Activated T-cell treated with anti-CD3 and anti-CD28 coated beads, Interleukin-2, amount 50 U/mL, for 1 hour (primary cell): ENCODE measurements at regions not wholly inside any gene's neighbourhood (a gene's known extent, or its start where the extent isn't known, plus 50 kb on each side); places are given as distances from the start of the nearest gene placed in this dataset.
"Not testable (repeated sequence)": the region's sequence is repeated elsewhere in the genome, so short reads cannot be mapped to it uniquely, and the experiment has no call there.

Experiments used
- DNase-seq: peaks from one replicate; pipeline ENCODE4 v3.0.0-alpha.2; 2020

- no peak for DNase-seq
Measured at GRCh38 chr9:16278326-16278999, 592.0 kb downstream of the BNC2 start.

GRCh38 chr9:16281707-16282106, 588.8 kb downstream of the BNC2 start:
- DNase-seq = no peak

- no peak for DNase-seq
Measured at GRCh38 chr9:16282216-16282615, 588.3 kb downstream of the BNC2 start.

- no peak for DNase-seq
Measured at GRCh38 chr9:16282718-16283117, 587.8 kb downstream of the BNC2 start.

- DNase-seq = no peak
Measured at GRCh38 chr9:16286160-16286559, 584.3 kb downstream of the BNC2 start.

- DNase-seq = no peak
Measured at GRCh38 chr9:16289639-16290038, 580.8 kb downstream of the BNC2 start.

- no peak for DNase-seq
Measured at GRCh38 chr9:16290169-16290568, 580.3 kb downstream of the BNC2 start.

- DNase-seq = no peak
Measured at GRCh38 chr9:16291921-16292320, 578.5 kb downstream of the BNC2 start.

- DNase-seq = no peak
Measured at GRCh38 chr9:16293610-16294009, 576.9 kb downstream of the BNC2 start.

GRCh38 chr9:16294133-16294770, 576.2 kb downstream of the BNC2 start:
- no peak for DNase-seq

GRCh38 chr9:16294940-16295339, 575.5 kb downstream of the BNC2 start:
- DNase-seq = not testable (repeated sequence)

- DNase-seq = not testable (repeated sequence)
Measured at GRCh38 chr9:16299368-16299767, 571.1 kb downstream of the BNC2 start.

GRCh38 chr9:16303506-16303905, 567.0 kb downstream of the BNC2 start:
- no peak for DNase-seq

GRCh38 chr9:16304301-16304700, 566.2 kb downstream of the BNC2 start:
- no peak for DNase-seq

GRCh38 chr9:16306586-16306985, 563.9 kb downstream of the BNC2 start:
- no peak for DNase-seq

GRCh38 chr9:16307626-16308195, 562.8 kb downstream of the BNC2 start:
- DNase-seq = no peak

- no peak for DNase-seq
Measured at GRCh38 chr9:16308645-16309044, 561.8 kb downstream of the BNC2 start.

GRCh38 chr9:16309082-16309468, 561.4 kb downstream of the BNC2 start:
- no peak for DNase-seq

GRCh38 chr9:16309469-16310271, 560.8 kb downstream of the BNC2 start:
- no peak for DNase-seq

- DNase-seq = no peak
Measured at GRCh38 chr9:16310278-16311110, 560.0 kb downstream of the BNC2 start.

GRCh38 chr9:16312116-16312515, 558.4 kb downstream of the BNC2 start:
- DNase-seq = no peak

GRCh38 chr9:16312962-16313546, 557.4 kb downstream of the BNC2 start:
- no peak for DNase-seq
